ENCODE measurements at regions not wholly inside any gene's neighbourhood (a gene's known extent, or its start where the extent isn't known, plus 50 kb on each side); places are given as distances from the start of the nearest gene placed in this dataset.

DNA sequence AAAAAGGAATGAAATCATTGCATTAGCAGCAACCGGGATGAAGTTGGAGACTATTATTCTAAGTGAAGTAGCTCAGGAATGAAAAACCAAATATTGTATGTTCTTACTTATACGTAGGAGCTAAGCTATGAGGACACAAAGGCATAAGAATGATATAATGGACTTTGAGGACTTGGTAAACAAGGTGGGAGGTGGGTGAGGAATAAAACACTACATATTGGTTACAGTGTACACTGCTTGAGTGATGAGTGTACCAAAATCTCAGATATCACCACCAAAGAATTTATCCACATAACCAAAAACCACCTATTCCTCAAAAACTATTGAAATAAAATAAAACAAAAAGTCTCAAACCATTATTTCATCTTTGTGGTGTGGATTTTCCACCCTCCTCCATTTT, 593.5 kb downstream of the TENT5A start:
- TF ChIP-seq, protein P1, sequence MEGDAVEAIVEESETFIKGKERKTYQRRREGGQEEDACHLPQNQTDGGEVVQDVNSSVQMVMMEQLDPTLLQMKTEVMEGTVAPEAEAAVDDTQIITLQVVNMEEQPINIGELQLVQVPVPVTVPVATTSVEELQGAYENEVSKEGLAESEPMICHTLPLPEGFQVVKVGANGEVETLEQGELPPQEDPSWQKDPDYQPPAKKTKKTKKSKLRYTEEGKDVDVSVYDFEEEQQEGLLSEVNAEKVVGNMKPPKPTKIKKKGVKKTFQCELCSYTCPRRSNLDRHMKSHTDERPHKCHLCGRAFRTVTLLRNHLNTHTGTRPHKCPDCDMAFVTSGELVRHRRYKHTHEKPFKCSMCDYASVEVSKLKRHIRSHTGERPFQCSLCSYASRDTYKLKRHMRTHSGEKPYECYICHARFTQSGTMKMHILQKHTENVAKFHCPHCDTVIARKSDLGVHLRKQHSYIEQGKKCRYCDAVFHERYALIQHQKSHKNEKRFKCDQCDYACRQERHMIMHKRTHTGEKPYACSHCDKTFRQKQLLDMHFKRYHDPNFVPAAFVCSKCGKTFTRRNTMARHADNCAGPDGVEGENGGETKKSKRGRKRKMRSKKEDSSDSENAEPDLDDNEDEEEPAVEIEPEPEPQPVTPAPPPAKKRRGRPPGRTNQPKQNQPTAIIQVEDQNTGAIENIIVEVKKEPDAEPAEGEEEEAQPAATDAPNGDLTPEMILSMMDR (conservative IDR thresholded peaks at IDR 0.05; ENCODE audit: low read depth, low read length) = no peak
- TF ChIP-seq EZH2 (IDR thresholded peaks at IDR 0.05; ENCODE audit: borderline replicate concordance, low read depth, low read length, poor library complexity, severe bottlenecking) = no peak
